ENCODE measurements at regions not wholly inside any gene's neighbourhood (a gene's known extent, or its start where the extent isn't known, plus 50 kb on each side); places are given as distances from the start of the nearest gene placed in this dataset.

DNA sequence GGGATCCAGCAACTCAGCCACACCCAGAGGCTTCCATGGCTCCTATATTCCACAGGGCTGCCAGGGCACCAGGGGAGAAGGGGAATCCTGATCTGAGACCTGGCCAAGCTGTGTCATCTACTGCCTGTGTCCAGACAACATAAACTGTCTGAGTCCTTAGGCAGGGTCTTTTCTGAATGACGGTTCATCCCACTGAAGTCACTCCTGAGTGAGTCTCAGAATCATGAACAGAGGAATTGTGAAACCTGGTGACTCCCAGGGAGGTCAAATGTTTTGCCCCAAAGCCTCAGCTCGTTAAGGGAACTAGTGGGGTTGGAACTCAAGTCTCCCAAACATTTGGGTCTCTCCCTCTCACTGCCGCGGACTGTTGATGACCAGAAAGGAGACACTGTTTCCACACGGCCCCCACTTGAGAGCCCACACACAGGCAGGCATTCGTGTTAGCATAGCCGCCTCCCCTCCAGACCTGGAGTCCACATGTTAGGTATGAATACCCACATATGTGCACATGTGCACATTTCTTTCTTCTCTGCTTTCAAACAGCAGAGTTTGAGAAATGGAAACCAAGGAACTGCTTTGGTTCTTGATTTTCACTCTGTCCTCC lies 87.2 kb upstream of the KCNK12 start:
- Histone ChIP-seq H3K27ac (no peak overlapping the region), H3K4me2 (ENCODE audit: low read length) (no peak overlapping the region), H2AFZ (no peak overlapping the region), H3K79me2 (no peaks in the 10 kb centered on the region), H3K9ac (no peak overlapping the region), H3K36me3 (ENCODE audit: control insufficient read depth, insufficient read depth, low read length) (no peaks in the 10 kb centered on the region), H3K4me3 (ENCODE audit: low read depth, low read length) (no peak overlapping the region), H3K4me1 (peaks cover 2% of the 10 kb centered on the region), H3K9me3 (ENCODE audit: control insufficient read depth, low read length) (no peaks in the 10 kb centered on the region), H3K27me3 (ENCODE audit: control insufficient read depth, insufficient read depth, low read length) (no peaks in the 10 kb centered on the region)
- TF ChIP-seq, protein P1, sequence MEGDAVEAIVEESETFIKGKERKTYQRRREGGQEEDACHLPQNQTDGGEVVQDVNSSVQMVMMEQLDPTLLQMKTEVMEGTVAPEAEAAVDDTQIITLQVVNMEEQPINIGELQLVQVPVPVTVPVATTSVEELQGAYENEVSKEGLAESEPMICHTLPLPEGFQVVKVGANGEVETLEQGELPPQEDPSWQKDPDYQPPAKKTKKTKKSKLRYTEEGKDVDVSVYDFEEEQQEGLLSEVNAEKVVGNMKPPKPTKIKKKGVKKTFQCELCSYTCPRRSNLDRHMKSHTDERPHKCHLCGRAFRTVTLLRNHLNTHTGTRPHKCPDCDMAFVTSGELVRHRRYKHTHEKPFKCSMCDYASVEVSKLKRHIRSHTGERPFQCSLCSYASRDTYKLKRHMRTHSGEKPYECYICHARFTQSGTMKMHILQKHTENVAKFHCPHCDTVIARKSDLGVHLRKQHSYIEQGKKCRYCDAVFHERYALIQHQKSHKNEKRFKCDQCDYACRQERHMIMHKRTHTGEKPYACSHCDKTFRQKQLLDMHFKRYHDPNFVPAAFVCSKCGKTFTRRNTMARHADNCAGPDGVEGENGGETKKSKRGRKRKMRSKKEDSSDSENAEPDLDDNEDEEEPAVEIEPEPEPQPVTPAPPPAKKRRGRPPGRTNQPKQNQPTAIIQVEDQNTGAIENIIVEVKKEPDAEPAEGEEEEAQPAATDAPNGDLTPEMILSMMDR (IDR thresholded peaks at IDR 0.05): no peak

DNA sequence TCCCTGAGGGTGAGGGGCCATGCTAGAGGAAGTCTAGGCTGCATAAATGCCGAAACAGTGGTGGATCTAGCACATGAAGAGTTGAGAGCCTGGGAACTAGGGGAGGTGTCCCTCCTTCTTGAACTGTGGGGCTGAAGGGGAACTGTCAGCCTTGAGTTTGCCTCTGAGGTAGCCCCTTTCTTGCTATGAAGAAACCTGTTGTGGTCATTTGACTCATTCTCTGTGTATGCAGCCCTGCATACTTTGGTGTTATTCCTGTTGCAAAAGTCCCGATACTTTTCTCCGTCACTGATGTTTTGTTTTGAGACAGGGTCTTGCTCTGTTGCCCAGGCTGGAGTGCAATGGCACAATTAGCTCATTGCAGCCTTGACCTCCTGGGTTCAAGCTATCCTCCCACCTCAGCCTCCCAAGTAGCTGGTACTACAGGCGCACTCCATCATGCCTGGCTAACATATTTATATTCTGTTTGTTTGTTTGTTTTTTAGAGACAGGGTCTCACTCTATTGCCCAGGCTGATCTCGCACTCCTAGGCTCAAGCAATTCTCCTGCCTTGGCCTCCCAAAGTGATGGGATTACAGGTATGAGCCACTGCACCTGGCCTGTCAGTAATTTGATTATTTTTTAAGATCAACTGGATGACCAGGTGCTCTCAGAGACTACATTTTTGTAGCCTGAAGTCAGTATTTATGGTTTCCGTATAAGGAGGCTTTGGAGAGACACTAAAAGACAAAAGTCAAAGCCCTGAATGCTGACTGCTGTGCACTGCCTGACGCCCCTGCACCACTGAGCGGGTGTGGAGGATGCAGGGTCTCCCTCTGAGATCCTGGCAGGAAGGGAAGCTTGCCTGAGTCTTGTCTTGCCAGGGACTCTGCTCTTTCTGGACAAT lies 86.2 kb upstream of the KCNK12 start:
- Histone ChIP-seq H3K9ac (no peak overlapping the region), H3K4me2 (ENCODE audit: low read length) (no peak overlapping the region), H3K79me2 (no peaks in the 10 kb centered on the region), H3K4me3 (ENCODE audit: low read depth, low read length) (no peak overlapping the region), H3K27me3 (ENCODE audit: control insufficient read depth, insufficient read depth, low read length) (no peaks in the 10 kb centered on the region), H3K27ac (no peak overlapping the region), H3K36me3 (ENCODE audit: control insufficient read depth, insufficient read depth, low read length) (no peaks in the 10 kb centered on the region), H3K4me1 (peaks cover 2% of the 10 kb centered on the region), H2AFZ (no peak overlapping the region), H3K9me3 (ENCODE audit: control insufficient read depth, low read length) (no peaks in the 10 kb centered on the region)
- TF ChIP-seq, protein P1 (IDR thresholded peaks at IDR 0.05): no peak

DNA sequence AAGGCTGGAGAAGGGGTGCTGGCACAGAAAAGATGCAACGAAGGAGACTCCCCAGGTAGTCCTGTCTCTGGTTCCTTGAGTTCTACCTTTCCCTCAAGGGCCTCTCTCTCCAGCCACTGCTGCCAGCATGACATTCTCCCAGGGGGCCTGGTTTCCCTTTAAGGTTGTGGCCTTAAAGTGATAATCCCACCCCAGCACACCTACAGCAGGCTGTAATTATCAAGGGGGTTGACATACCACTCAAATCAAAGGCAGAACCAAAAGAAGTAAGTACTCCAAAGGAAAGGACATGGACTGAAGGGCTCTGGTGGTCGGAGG lies 84.7 kb upstream of the KCNK12 start:
- Histone ChIP-seq H3K9ac (no peak overlapping the region), H3K27ac (no peak overlapping the region), H3K9me3 (ENCODE audit: control insufficient read depth, low read length) (no peaks in the 10 kb centered on the region), H3K79me2 (no peaks in the 10 kb centered on the region), H2AFZ (no peak overlapping the region), H3K4me1 (peaks cover 2% of the 10 kb centered on the region), H3K36me3 (ENCODE audit: control insufficient read depth, insufficient read depth, low read length) (no peaks in the 10 kb centered on the region), H3K27me3 (ENCODE audit: control insufficient read depth, insufficient read depth, low read length) (no peaks in the 10 kb centered on the region), H3K4me2 (ENCODE audit: low read length) (no peak overlapping the region), H3K4me3 (ENCODE audit: low read depth, low read length) (no peak overlapping the region)
- TF ChIP-seq, protein P1 (IDR thresholded peaks at IDR 0.05): no peak

DNA sequence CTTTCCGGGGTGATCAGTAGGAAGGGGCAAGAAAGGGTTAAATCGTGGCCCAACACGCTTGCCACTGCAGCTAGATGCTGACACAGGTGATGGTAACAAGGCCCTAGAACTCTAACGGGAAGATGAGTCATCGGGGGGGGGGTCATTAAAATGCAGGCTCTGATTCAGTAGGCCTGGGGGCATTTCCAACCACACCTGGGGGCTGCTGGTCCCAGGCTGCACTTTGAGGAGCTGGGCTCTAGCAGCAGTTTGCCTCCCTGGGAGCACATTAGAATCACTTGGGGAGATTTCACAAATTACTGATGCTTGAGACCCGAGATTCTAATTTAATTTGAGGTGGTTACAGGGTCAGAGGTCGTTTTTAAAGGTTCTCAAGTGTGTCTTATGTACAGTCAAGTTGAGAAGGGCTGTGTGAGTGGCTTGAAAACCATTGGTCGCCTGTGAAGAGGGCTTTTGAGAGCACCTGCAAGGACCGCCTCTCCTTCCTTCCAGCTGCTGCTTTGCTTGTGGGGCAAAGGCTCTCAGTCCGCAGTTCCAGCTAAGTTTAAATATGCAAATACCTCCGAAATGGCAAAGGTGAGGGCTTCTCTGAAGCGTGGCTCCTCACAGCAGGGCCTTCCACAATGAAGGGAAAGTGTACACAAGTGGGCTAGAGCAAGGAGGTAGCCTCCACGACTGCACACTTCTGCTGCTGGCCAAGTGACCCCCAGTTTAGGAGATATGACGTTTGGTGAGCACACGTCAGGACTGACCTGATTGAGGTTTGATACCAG lies 84.2 kb upstream of the KCNK12 start:
- TF ChIP-seq, protein P1 (IDR thresholded peaks at IDR 0.05): no peak
- no peak overlapping the region for H3K27ac ChIP-seq
- no peaks in the 10 kb centered on the region for H3K27me3 ChIP-seq (ENCODE audit: control insufficient read depth, insufficient read depth, low read length)

More for the DNA sequence above, 84.2 kb upstream of the KCNK12 start:
- H3K79me2 ChIP-seq: no peaks in the 10 kb centered on the region
- H3K4me3 ChIP-seq (ENCODE audit: low read depth, low read length): no peak overlapping the region
- no peak overlapping the region for H3K4me2 ChIP-seq (ENCODE audit: low read length)
- no peaks in the 10 kb centered on the region for H3K9me3 ChIP-seq (ENCODE audit: control insufficient read depth, low read length)
- H3K9ac ChIP-seq: no peak overlapping the region
- no peak overlapping the region for H2AFZ ChIP-seq
- no peaks in the 10 kb centered on the region for H3K36me3 ChIP-seq (ENCODE audit: control insufficient read depth, insufficient read depth, low read length)
- peaks cover 2% of the 10 kb centered on the region for H3K4me1 ChIP-seq
